GM21619 (cell line): ENCODE measurements at regions not wholly inside any gene's neighbourhood (a gene's known extent, or its start where the extent isn't known, plus 50 kb on each side); places are given as distances from the start of the nearest gene placed in this dataset.
"Not testable (repeated sequence)": the region's sequence is repeated elsewhere in the genome, so short reads cannot be mapped to it uniquely, and the experiment has no call there.

Experiments
- ATAC-seq: cut with Tn5 transposase; IDR thresholded peaks from one replicate; pipeline ENCODE4 v1.9.1; 2021; ENCODE audit not compliant: unreplicated experiment

DNA sequence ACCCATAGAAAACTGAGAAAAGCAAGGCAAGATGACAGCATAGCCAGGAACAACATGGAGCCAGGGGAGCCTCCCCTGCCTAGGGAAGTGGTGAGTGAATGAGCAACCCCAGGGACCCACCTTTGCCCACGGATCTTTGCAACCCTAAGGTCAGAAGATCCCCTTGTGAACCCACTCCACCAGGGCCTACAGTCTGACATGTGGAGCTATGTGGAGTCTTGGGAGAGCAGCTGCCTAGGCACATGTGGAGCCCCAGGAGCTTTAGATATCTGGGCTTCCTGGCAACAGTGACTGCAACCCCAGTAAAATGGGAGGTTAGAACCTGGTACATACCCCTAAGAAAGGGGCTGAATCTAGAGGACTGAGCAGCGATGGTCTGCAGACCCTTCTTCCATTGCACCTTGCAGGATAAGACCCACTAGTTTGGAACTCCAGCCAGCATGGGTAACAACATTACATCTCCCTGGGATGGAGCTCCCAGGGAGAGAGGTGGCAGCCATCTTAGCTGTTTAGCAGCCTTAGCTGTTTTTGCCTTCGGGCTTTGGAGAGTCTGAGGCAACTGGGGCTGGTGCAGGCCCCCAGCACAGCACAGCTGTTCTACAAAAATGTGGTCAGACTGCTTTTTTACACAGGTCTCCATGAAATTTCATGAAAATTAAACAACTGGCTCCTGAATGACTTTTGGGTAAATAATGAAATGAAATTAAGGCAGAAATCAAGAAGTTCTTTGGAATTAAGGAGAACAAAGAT, 104.7 kb upstream of the TRIM2 start:
- ATAC-seq: no peak

DNA sequence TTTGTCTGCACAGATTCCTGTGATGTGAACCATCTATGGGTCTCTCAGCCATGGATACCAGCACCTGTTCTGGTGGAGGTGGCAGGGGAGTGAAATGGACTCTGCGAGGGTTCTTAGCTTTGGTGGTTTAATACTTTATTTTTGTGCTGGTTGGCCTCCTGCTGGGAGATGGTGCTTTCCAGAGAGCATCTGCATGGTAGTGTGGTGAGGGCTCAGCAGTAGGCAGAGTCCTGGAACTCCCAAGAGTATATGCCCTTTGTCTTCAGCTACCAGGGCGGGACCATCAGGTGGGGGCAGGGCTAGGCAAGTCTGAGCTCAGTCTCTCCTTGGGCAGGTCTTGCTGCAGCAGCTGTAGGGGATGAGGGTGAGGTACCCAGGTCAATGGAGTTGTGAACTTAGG, 97.5 kb upstream of the TRIM2 start:
- ATAC-seq: not testable (repeated sequence)

DNA sequence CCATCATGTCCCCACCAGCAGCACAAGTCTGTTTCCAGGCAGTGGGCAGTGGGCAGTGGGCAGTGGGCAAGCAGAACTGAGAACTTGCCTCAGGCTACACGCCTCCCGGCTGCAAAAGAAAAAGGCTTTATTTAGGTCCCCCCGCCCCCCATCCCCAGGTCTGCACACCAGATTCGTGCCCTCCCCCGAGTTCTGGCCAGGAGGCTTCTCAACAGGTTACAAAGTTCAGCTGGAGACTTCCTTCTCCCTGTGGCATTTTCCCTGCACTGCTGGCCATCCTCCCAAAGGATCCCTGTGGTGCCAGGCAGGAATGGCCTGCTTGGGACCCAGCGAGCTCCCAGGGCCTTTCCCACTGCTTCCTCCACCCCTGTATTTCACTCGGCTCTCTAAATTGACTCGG, 97.0 kb upstream of the TRIM2 start:
- ATAC-seq: no peak

DNA sequence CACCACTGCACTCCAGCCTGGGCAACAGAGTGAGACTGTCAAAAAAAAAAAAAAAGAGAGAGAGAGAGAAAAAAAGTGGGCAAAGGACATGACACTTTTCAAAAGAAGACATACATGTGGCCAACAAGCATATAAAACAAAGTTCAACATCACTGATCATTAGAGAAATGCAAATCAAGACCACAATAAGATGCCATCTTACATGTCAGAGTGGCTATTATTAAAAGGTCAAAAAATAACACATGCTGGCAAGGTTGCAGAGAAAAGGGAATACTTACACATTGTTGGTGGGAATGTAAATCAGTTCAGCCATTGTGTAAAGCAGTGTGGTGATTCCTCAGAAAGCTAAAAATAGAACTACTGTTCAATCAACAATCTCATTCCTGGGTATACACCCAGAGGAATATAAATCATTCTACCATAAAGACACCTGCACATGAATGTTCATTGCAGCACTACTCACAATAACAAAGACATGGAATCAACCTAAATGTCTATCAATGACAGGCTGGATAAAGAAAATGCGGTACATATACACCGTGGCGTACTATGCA, 94.9 kb upstream of the TRIM2 start:
- no peak for ATAC-seq

DNA sequence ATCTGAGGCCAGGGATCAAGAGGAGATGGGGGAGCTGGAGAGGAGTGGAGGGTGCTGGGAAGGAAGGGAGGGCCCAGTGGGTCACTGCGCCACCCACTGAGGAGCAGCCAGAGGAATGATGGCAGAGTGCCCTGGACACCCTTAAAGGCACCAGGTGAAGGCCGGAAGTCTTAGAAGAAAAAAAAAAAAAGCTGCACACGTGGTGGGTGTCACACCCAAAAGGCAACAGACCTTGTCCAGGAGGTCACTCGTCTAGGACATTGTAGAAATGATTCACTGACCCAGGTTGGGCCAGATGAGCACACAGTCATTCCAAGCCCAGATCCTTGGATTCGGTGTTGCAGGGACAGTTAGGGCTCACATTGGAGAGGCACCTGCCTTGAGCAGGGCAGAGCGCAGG, 93.5 kb upstream of the TRIM2 start:
- no peak for ATAC-seq

DNA sequence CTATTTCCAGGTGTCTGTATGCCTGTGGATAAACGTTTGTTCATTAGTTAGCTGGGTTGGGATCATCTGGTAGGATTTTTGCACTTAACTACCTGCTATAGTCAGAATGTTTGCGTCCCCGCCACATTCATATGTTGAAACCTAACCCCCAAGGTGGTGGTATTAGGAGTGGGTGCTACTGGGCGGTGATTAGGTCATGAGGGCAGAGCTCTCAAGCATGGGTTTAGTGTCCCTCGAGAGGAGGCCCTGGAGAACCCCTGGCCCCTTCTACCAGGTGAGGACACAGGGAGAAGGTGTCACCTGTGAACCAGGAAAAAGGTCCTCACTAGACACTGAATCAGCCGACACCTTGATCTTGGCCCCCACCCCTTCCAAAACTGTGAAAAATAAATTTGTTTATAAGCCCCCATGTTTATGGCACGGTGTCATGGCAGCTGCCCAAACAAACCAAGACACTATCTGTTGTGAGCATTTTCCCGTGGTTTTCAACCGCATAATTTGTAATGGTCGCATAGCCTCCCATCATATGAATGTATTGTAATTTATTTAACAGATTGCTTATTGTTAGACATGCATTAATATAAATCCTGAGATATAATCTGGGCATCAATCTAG, 92.7 kb upstream of the TRIM2 start:
- no peak for ATAC-seq

DNA sequence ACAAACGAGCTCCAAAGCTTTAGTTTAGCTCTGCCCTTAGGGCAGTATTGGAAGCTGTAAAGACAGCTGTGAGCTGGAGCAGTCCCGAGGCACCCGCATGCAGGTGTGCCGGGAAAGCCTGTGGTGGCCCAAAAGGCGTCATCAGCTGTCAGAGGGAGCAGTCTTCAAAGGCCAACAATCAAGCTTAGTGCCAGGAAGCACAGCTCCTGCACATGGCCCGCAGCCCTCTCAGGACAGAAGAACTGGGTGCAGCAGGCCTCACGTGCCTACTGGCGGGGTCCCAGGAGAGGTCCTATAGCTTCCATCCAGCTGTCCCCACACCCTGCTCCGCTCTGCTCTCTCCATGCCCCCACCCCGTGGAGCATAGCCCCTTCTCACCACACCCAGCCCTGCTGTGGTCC, 92.2 kb upstream of the TRIM2 start:
- no peak for ATAC-seq

DNA sequence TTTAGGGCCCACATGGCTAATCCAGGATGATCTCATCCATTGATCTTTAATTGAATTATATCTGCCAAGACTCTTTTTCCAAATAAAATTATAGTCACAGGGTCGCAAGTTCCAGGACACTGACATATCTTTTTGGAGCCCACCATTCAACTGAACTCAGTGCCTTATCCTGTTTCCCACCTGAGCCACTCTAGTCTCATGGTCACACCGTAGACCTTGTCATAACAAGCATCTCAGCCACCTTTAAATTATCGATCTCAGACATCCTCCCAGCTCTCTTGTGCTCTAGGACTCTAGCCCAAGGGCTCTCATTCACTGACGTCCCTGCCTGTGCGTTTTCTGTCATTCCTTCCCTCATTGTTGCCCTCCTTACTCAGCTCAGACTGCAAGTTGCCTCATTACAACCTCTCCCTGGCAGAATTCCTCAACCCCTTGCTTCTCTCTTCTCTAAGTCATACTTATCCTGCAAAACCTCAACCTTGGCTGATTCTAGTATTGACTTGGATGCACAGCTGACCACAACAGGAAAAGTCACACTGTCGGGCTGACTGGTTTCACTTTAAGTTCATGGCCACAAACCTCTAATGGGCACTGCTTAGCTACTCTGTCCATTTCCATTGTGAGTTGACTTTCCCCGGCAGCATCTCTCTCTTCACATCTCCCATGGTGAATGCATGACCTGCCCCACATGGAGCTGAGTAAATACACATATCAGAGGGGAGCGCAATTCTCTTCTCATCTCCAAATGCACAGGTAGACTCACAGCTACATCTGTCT, 91.0 kb upstream of the TRIM2 start:
- no peak for ATAC-seq

DNA sequence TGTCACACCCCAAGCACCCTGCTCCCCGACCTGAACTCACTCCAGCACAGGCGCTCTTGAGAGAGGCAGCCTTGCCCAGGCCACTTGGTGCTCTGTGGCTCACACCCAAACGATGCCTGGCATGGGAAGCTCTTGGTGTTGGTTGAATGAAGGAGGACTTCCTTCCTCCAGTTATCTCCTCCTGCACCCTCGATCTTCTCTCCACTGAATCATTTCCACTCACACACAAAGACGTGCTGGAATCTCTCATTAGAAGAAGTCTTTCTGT, 90.5 kb upstream of the TRIM2 start:
- ATAC-seq: no peak

DNA sequence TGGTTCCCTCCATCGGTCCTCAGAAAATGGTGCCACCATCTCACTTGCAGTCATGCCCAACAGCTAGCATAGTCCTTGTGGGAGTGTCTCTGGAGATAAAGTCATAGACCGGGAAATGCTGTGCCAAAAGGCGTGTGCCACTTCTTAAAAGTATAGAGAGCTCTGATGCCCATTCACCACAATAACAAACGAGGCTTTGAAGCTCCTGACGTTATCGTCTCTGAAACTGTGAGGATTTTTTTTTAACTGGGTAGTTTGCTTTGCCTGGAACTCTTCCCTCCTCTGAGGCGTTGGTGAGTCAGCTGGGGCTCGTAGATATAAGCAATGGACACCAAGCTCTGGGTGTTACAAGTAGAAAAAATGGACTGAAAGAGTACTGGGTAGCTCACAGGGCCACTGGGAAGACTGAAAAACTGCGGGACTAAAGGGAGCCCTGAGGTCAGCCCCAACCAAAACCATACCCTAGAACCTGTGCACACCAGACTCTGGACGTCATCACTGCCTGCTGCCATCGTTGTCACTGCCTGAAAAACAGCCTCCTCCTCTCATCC, 89.4 kb upstream of the TRIM2 start:
- no peak for ATAC-seq

DNA sequence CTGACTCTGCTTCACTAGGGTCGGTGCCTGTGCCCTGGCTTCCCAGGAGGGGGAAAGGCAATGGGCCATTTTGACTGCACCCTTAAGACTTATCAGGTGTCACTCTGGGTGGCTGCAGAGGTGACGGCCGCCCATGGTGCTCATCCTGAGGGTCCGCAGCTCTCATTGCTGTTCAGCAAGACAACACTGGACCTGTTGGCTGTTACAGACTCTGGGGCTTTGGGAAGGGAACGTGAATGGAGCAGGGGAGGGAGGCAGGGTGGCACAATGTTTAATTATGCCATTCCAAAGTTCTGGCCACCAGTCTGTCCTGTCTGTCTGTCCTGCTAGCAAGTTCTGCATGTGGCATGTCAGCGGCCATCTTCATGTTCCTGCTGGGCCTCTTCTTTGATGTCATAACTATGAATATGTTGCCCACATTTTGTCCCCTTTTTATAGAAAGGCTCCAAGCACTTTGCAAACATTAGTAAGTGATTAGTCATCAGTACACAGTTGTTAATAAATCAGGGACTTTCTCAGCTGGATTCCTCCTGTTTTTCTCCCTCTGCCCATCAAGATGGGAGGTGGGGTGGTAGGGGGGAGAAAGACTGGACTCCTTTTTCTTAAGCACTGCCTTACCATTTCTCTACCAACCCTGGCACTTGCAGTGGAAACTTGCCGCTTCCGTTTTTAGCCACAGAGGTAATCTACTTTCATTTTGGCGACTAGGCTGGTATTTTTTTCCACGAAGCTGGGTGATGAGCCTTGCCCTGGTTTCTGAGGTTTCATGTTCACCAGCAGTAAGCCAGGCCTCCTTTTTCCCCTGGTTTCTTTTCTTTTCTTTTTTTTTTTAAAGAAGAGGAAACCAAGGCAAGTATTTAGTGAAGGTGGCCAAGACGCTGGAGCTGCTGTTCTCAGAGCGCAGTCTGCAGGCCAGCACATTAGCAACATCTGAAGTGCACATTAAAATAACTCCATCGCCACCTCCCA, 88.6 kb upstream of the TRIM2 start:
- peak; percentile 88 for ATAC-seq

DNA sequence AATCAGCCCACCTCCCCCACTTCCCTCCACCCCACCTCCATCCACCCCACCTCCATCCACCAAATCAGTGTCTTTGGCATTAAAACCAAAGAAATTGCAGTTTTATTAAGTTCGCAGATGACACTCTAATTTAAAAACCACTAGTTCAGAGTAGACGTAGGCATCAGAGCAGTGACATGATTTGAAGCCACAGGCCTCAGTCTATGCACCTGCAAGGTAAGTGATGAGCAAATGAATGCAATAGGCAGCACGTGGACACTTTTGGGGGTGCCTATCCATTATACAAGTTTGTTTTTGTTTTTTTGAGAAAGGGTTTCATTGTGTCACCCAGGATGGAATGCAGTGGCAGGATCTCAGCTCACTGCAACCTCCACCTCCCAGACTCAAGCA, 88.0 kb upstream of the TRIM2 start:
- ATAC-seq: no peak

DNA sequence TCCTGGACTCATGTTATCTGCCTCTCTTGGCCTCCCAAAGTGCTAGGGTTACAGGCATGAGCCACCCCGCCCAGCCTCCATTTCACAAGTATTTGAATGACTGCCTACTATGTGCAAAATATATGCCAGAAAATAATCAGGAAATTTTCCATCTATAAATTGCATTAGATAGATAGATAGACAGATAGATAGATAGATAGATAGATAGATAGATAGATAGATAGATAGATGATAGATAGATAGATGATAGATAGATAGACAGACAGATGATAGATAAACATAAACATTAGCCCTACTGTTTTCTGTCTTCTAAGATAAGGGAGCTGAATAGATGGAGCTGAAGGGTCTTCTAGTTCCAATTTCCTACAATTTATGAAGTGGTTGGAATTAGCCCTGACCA, 87.4 kb upstream of the TRIM2 start:
- ATAC-seq: no peak

DNA sequence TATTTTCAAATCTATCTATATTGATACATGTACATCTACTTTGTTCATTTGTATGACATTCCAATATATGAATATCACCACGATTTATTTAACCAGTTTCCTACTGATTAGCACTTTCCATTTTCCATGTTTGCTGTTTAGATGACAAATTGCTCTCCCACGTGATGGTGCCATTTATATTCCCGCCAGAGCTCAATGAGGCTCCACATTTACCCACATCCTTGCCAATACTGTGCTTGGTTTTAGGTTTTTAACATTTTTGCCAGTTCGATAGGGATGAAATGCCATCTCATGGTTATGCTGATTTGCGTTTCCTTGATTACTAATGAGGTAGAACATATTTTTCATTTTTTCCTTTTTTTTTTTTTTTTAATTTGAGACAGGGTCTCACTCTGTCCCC, 86.7 kb upstream of the TRIM2 start:
- ATAC-seq: no peak

DNA sequence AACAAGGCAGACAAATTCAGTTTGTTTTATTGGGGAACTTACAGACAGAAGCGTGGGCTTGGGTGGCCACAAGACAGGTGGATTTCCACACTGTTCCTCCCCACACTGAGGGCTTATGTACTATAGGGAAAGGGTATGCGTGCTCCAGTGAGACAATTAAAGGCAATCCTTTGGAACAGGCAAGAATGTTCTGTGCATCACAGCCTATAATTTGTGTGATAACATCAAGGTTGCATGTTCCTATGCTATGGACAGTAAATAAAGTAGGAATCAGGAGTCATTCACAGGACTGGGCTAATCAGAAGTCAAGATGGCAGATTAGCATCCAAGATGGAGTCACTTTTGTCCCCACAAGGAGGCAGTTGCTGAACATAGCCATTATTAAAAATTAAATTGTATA, 84.6 kb upstream of the TRIM2 start:
- ATAC-seq: no peak

DNA sequence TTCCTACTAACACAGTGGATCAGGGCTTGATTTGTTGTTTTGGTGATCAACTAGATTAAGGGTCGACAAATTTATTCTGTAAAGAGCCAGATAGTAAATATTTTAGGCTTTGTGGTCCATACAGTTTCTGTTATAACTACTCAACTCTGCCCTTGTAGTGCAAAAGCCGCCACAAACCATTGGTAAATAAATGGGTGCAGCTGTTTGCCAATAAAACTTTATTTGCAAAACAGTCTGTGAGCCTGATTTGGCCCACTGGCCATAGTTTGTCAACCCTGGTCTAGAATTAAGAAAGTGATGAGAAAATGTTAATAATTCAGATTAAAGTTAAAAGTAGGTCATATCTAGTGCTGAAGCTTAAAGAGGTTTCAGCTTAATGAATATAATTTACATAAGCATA, 84.0 kb upstream of the TRIM2 start:
- ATAC-seq: no peak

DNA sequence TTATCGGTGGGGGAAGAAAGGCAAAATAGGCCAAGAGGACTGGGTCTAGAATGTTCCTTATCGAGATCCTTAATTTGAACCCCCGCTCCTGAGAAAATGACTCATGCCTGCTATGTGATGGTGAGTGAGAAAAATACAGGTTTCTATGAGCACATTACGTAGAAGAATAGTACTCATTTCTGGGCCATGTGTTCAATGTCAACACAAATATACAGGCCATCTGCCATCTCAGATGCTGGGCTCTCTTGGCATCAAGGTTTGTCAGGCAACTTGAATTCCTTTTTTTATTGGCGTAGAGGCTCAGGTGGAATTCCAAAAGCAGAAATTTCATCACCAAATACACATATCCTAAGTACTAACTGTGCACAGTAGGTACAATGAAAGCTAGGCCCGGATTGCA, 81.4 kb upstream of the TRIM2 start:
- no peak for ATAC-seq

DNA sequence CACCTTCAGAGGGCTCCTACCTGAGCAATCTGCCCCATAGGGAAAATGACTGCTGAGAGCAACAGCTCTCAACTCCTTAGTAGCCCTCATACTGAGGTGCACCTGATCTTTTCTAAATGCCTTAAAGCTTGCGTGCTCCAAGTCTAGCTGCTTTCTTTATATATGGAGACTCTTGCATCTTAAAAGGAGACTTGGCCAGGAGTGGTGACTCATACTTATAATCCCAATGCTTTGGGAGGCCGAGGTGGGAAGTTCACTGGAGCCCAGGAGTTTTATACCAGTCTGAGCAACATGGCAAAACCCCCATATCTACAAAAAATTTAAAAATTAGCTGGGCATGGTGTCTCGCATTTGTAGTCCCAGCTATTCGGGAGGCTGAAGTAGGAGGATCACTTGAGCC, 78.1 kb upstream of the TRIM2 start:
- no peak for ATAC-seq

DNA sequence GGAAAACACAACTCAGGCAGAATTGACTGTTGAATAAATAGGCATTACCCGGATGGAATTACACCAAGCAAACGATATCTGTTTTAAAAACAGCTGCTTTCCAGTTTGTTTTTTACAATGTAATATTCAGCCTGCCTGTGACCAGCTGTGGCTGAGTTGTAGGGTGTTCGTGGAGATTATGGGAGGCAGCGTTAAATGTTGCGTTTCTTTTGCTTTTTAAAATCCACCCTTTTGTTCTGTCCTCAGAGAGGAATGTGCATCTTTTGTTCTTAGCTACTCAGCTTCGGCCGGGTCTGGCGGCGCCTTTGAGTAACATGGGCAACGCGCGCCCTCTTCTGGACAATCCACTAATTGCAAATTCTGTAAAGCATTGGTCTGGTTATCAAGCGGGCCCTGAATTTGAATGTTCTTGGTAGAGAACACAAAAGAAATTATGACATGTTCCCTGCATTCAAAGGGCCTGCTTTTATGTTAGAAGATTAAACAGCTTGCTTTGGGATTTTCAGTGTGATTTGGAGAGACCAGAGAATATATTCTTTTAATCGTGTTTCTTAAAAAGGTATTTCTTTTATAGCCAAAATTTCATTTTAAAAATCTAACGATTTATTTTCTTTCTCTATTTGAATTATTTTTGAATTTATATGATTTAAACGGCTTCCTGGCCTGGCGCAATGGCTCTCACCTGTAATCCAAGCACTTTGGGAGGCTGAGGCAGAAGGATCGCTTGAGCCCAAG, 76.3 kb upstream of the TRIM2 start:
- ATAC-seq: no peak

DNA sequence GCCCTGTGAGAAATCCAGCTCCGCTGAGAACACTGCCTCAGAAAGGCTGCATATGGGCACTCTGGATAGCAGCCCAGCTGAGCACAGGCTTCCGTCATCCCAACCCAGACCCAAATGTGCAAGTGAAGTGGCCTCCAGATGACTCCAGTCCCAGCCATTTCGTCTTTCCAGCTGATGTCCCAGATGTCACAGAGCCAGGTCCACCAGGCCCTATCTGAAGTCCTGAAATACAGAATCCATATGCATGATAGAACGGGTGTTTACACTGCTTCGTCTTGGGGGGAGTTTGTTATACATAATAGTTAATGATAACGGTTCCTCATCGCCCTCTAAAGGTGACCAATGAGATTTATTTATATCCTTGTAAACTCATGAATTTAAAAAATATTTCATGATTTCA, 72.6 kb upstream of the TRIM2 start:
- ATAC-seq: no peak
